ENCODE measurements at regions not wholly inside any gene's neighbourhood (a gene's known extent, or its start where the extent isn't known, plus 50 kb on each side); places are given as distances from the start of the nearest gene placed in this dataset.

GRCh38 chr4:136985683-136986082 lies 546.6 kb downstream of the PCDH18 start:
- TF ChIP-seq CTCF (conservative IDR thresholded peaks at IDR 0.05; ENCODE audit: low read depth, low read length) (no peak), EZH2 (IDR thresholded peaks at IDR 0.05; ENCODE audit: low read length, unreplicated experiment) (no peak), EZH2phosphoT487 (IDR thresholded peaks at IDR 0.05; ENCODE audit: borderline replicate concordance, low read length) (no peak)
